IMR-90 (cell line): ENCODE measurements at regions not wholly inside any gene's neighbourhood (a gene's known extent, or its start where the extent isn't known, plus 50 kb on each side); places are given as distances from the start of the nearest gene placed in this dataset.

Experiments used
- ATAC-seq: fragments of 200-7000 bp; cut with Tn5 transposase; 2 replicates; pipeline ENCODE4 v1.9.1; 2020; ENCODE audit warnings: low read depth, mild to moderate bottlenecking, moderate library complexity
- BruUV-seq: library from RNA; stranded (reverse); fragments of 400-500 nt; replicated peaks from 2 replicates; lab custom pipeline; 2021; lab: Mats Ljungman, UMichigan
- CTCF ChIA-PET: fragments of 300-600 bp; formaldehyde crosslinking; extraction: SDS; loops from one replicate; lab custom pipeline; 2021; ENCODE audit warnings: antibody characterized with exemption; lab: Yijun Ruan, JAX
- POLR2A ChIA-PET: fragments of 300-600 bp; sonication (Branson Sonifier 250); formaldehyde crosslinking; loops from one replicate; lab custom pipeline; 2022; ENCODE audit warnings: antibody characterized with exemption; ENCODE audit not compliant: unreplicated experiment; lab: Charles Lee
- DNase-seq: peaks from one replicate; pipeline ENCODE4 v3.0.0; 2013
- H2AFZ ChIP-seq: replicated peaks from 2 replicates; pipeline ENCODE3; 2013; ENCODE audit warnings: low read length, mild to moderate bottlenecking; ENCODE audit not compliant: poor library complexity
- H2AK5ac ChIP-seq: 2 replicates; pipeline ENCODE4 v1.6.1; 2013; ENCODE audit warnings: low read depth, low read length, inconsistent platforms
- H2AK9ac ChIP-seq: replicated peaks from 2 replicates; pipeline ENCODE3; 2013; ENCODE audit warnings: mild to moderate bottlenecking, low read depth, low read length, moderate library complexity; ENCODE audit not compliant: poor library complexity
- H2BK120ac ChIP-seq: 2 replicates; pipeline ENCODE4 v1.6.1; 2013; ENCODE audit warnings: low read depth, low read length, inconsistent platforms
- H2BK15ac ChIP-seq: 3 replicates; pipeline ENCODE4 v1.6.1; 2013; ENCODE audit warnings: low read depth, low read length, inconsistent platforms
- H2BK20ac ChIP-seq: 2 replicates; pipeline ENCODE4 v1.6.1; 2013; ENCODE audit warnings: low read depth, mild to moderate bottlenecking, inconsistent platforms, low read length, moderate library complexity
- H2BK5ac ChIP-seq: 2 replicates; pipeline ENCODE4 v1.6.1; 2013; ENCODE audit warnings: mild to moderate bottlenecking, low read depth, low read length, inconsistent platforms; ENCODE audit not compliant: poor library complexity, severe bottlenecking
- H3K14ac ChIP-seq: replicated peaks from 2 replicates; pipeline ENCODE4 v1.6.1; 2013; ENCODE audit warnings: low read depth, low read length, inconsistent platforms
- H3K18ac ChIP-seq: 2 replicates; pipeline ENCODE4 v1.6.1; 2013; ENCODE audit warnings: low read depth, low read length, control low read depth
- H3K23ac ChIP-seq: 2 replicates; pipeline ENCODE4 v1.6.1; 2013; ENCODE audit warnings: low read depth, low read length, inconsistent platforms
- H3K27ac ChIP-seq: 2 replicates; pipeline ENCODE4 v1.5.1; 2013; ENCODE audit warnings: mild to moderate bottlenecking, control low read depth, low read length; ENCODE audit not compliant: insufficient read depth
- H3K27me3 ChIP-seq: 2 replicates; pipeline ENCODE4 v1.6.1; 2013; ENCODE audit warnings: low read length; ENCODE audit not compliant: control insufficient read depth, insufficient read depth
- H3K36me3 ChIP-seq: 2 replicates; pipeline ENCODE4 v1.6.1; 2013; ENCODE audit warnings: low read length, mixed read lengths; ENCODE audit not compliant: control insufficient read depth, insufficient read depth
- H3K4ac ChIP-seq: 2 replicates; pipeline ENCODE4 v1.6.1; 2013; ENCODE audit warnings: low read depth, low read length, inconsistent platforms
- H3K4me1 ChIP-seq: 2 replicates; pipeline ENCODE4 v1.6.1; 2013; ENCODE audit warnings: low read length, mixed read lengths; ENCODE audit not compliant: control insufficient read depth, insufficient read depth
- H3K4me2 ChIP-seq: 2 replicates; pipeline ENCODE4 v1.6.1; 2013; ENCODE audit warnings: low read depth, mild to moderate bottlenecking, control low read depth, low read length, moderate library complexity
- H3K4me3 ChIP-seq: 2 replicates; pipeline ENCODE4 v1.5.1; 2013; ENCODE audit warnings: low read depth, mild to moderate bottlenecking, control low read depth, low read length, moderate library complexity; ENCODE audit not compliant: insufficient read depth
- H3K56ac ChIP-seq: 2 replicates; pipeline ENCODE4 v1.6.1; 2013; ENCODE audit warnings: low read length, inconsistent platforms; ENCODE audit not compliant: insufficient read depth; ENCODE audit errors: extremely low read depth
- H3K79me1 ChIP-seq, 2 experiments: 2 replicates each; pipeline ENCODE4 v1.6.1; 2013; ENCODE audit warnings: low read length in 2 of 2, inconsistent platforms in 1 of 2, low read depth in 1 of 2
- H3K9ac ChIP-seq: 2 replicates; pipeline ENCODE4 v1.6.1; 2013; ENCODE audit warnings: low read depth, low read length, control low read depth
- H3K9me1 ChIP-seq: 2 replicates; pipeline ENCODE4 v1.6.1; 2013; ENCODE audit warnings: low read length, inconsistent platforms; ENCODE audit not compliant: insufficient read depth
- H3K9me3 ChIP-seq: 2 replicates; pipeline ENCODE4 v1.6.1; 2013; ENCODE audit warnings: low read length; ENCODE audit not compliant: control insufficient read depth, insufficient read depth
- H4K20me1 ChIP-seq: 2 replicates; pipeline ENCODE4 v1.6.1; 2013; ENCODE audit warnings: low read length, inconsistent platforms; ENCODE audit not compliant: insufficient read depth
- H4K5ac ChIP-seq: 2 replicates; pipeline ENCODE4 v1.6.1; 2013; ENCODE audit warnings: mild to moderate bottlenecking, low read depth, low read length, control low read depth
- H4K8ac ChIP-seq, 2 experiments: 2 replicates each; pipeline ENCODE4 v1.6.1; 2013; ENCODE audit warnings: low read depth in 2 of 2, low read length in 2 of 2, control low read depth in 1 of 2, inconsistent platforms in 1 of 2
- H4K91ac ChIP-seq: 2 replicates; pipeline ENCODE4 v1.6.1; 2013; ENCODE audit warnings: low read depth, low read length, inconsistent platforms; ENCODE audit not compliant: insufficient read depth
- CHD1 ChIP-seq: IDR thresholded peaks from 2 replicates; pipeline ENCODE4 v1.6.1; 2012; ENCODE audit warnings: low read depth, low read length, improper control_type of control experiment
- MAFK ChIP-seq: IDR thresholded peaks from 2 replicates; pipeline ENCODE4 v1.6.1; 2012; ENCODE audit warnings: low read depth, low read length, improper control_type of control experiment
- MXI1 ChIP-seq: IDR thresholded peaks from 2 replicates; pipeline ENCODE4 v1.6.1; 2012; ENCODE audit warnings: low read depth, mild to moderate bottlenecking, low read length, moderate library complexity, borderline replicate concordance
- SMC3 ChIP-seq: fragments of 150-350 bp; IDR thresholded peaks from 2 replicates; pipeline ENCODE4 v1.6.1; 2016; ENCODE audit warnings: low read depth, mild to moderate bottlenecking, antibody characterized with exemption, low read length, moderate library complexity
- WGBS, 2 experiments: methylation state at CpG; one replicate each; pipeline versions ENCODE4 v1.1.5 to v1.1.7; 2013; ENCODE audit warnings: missing lambda C conversion rate in 2 of 2; ENCODE audit not compliant: insufficient read length in 1 of 2; ENCODE audit errors: extremely low coverage in 2 of 2; 5-methylcytosine and 5-hydroxymethylcytosine counted together
- dilution Hi-C: fragments of 300-500 bp; cut with HindIII; formaldehyde crosslinking; loops from one replicate; pipeline ENCODE4 v1.14.3; 2018; ENCODE audit warnings: low sequenced_read_pairs; ENCODE audit not compliant: unreplicated experiment
- in situ Hi-C: fragments of 300-500 bp; cut with MboI; formaldehyde crosslinking; loops from 3 replicates; pipeline ENCODE4 v1.14.3; 2019; ENCODE audit warnings: low sequenced_read_pairs, inconsistent platforms, mixed read lengths
- intact Hi-C: fragments of 100-400 bp; cut with micrococcal nuclease; formaldehyde crosslinking; loops from 2 replicates; pipeline ENCODE4 v1.10.0; 2022

DNA sequence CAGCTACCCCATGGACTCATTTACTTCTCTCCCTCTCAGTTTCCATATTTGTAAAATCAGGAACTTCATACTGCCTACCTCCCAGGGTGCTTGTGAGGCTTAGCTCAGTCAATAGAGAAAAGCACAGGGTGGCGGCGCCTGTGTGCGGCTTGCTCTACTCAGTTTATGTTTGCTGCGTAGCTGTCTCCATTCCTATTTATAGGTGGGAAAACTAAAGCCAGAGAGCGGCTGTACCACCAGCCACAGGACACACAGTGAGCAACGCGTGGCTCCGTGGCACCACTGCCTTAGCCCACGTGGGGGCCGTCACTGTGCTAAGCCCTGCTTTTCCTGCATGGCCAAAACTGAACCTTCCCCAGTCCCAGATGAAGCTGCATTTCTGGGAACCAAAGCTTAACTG, 292.4 kb downstream of the TEX29 start:
- no peaks in the 10 kb centered on the region for H3K27me3 ChIP-seq
- no TSS peak for BruUV-seq

More for the DNA sequence above, 292.4 kb downstream of the TEX29 start:
- CTCF ChIA-PET, result no interaction called here
- H3K14ac ChIP-seq, result no peak overlapping the region
- no peaks in the 10 kb centered on the region for H3K79me1 ChIP-seq
- H3K9me1 ChIP-seq, result no peaks in the 10 kb centered on the region
- H4K20me1 ChIP-seq, result no peaks in the 10 kb centered on the region
- H3K56ac ChIP-seq, result no peak overlapping the region
- H2AK5ac ChIP-seq, result no peak overlapping the region
- H4K8ac ChIP-seq, result no peak overlapping the region
- DNase-seq (no peak), ATAC-seq (no peak)
- TF ChIP-seq MAFK, result no peak
- TF ChIP-seq MXI1, result no peak
- TF ChIP-seq CHD1, result no peak
- TF ChIP-seq SMC3, result no peak
- intact Hi-C loops (no loop called here), in situ Hi-C loops (no loop called here), dilution Hi-C loops (no loop called here)
- no peak overlapping the region for H2AK9ac ChIP-seq
- no peak overlapping the region for H3K23ac ChIP-seq
- H2BK5ac ChIP-seq, result no peak overlapping the region
- no peak overlapping the region for H3K4me3 ChIP-seq
- no peak overlapping the region for H2BK20ac ChIP-seq
- POLR2A ChIA-PET, result no interaction called here
- no peaks in the 10 kb centered on the region for H3K36me3 ChIP-seq
- no peak overlapping the region for H2BK15ac ChIP-seq
- no peak overlapping the region for H3K4ac ChIP-seq
- H3K18ac ChIP-seq, result no peak overlapping the region
- no peak overlapping the region for H4K5ac ChIP-seq
- no peak overlapping the region for H3K4me2 ChIP-seq
- H2BK120ac ChIP-seq, result no peak overlapping the region
- H3K27ac ChIP-seq, result no peak overlapping the region
- no peak overlapping the region for H3K9ac ChIP-seq
- WGBS, 2 experiments, result no CpG with 5 or more reads among the region's 10 CpGs
- no peak overlapping the region for H4K91ac ChIP-seq
- no peaks in the 10 kb centered on the region for H3K4me1 ChIP-seq
- peaks cover 27% of the 10 kb centered on the region for H3K9me3 ChIP-seq
- H2AFZ ChIP-seq, result no peak overlapping the region
